Muscle layer of duodenum (tissue), 2 donors: ENCODE measurements at regions not wholly inside any gene's neighbourhood (a gene's known extent, or its start where the extent isn't known, plus 50 kb on each side); places are given as distances from the start of the nearest gene placed in this dataset.

Experiments used
- H3K27ac ChIP-seq: one replicate; pipeline ENCODE4 v1.7.0; 2013; ENCODE audit warnings: mild to moderate bottlenecking, low read length
- H3K27me3 ChIP-seq: one replicate; pipeline ENCODE4 v1.7.0; 2013; ENCODE audit warnings: low read depth, mild to moderate bottlenecking, control low read depth, low read length
- H3K36me3 ChIP-seq, 2 donors: one replicate each; pipeline ENCODE4 v1.7.0; 2013; ENCODE audit warnings: low read length in 2 of 2, control low read depth in 1 of 2, mild to moderate bottlenecking in 1 of 2; ENCODE audit not compliant: insufficient read depth in 2 of 2, control insufficient read depth in 1 of 2
- H3K4me1 ChIP-seq, 2 donors: one replicate each; pipeline ENCODE4 v1.7.0; 2013; ENCODE audit warnings: low read length in 2 of 2, mild to moderate bottlenecking in 2 of 2, control low read depth in 1 of 2, moderate library complexity in 1 of 2; ENCODE audit not compliant: insufficient read depth in 2 of 2, control insufficient read depth in 1 of 2
- H3K4me3 ChIP-seq, 2 donors: one replicate each; pipeline ENCODE4 v1.7.0; 2013; ENCODE audit warnings: low read length in 2 of 2, low read depth in 1 of 2, mild to moderate bottlenecking in 1 of 2
- H3K9me3 ChIP-seq, 2 donors: one replicate each; pipeline ENCODE4 v1.7.0; 2013; ENCODE audit warnings: low read length in 2 of 2, control low read depth in 1 of 2, mild to moderate bottlenecking in 1 of 2; ENCODE audit not compliant: control insufficient read depth in 1 of 2
- donor health status: healthy.

GRCh38 chr6:18335948-18336347, 51.2 kb upstream of the RNF144B start:
- H3K27me3 ChIP-seq, result no peaks in the 10 kb centered on the region
- no peaks in the 10 kb centered on the region for H3K4me1 ChIP-seq
- H3K27ac ChIP-seq, result no peak overlapping the region
- no peaks in the 10 kb centered on the region for H3K9me3 ChIP-seq
- H3K4me3 ChIP-seq, result no peak overlapping the region
- no peaks in the 10 kb centered on the region for H3K36me3 ChIP-seq

- Histone ChIP-seq H3K27ac (no peak overlapping the region), H3K36me3 (no peaks in the 10 kb centered on the region), H3K27me3 (no peaks in the 10 kb centered on the region), H3K4me1 (no peaks in the 10 kb centered on the region), H3K9me3 (no peaks in the 10 kb centered on the region), H3K4me3 (no peak overlapping the region)
Observed at GRCh38 chr6:18334251-18334650, 52.9 kb upstream of the RNF144B start.

- H3K27ac ChIP-seq, result peak overlapping the region; percentile 79
- peaks cover 0 to 6% of the 10 kb centered on the region in 2 donors for H3K4me1 ChIP-seq
- H3K4me3 ChIP-seq, result no peak overlapping the region
- no peaks in the 10 kb centered on the region for H3K9me3 ChIP-seq
- H3K27me3 ChIP-seq, result no peaks in the 10 kb centered on the region
- H3K36me3 ChIP-seq, result no peaks in the 10 kb centered on the region
Observed at GRCh38 chr6:18330548-18331081, 56.5 kb upstream of the RNF144B start.

GRCh38 chr6:18329776-18330175, 57.4 kb upstream of the RNF144B start:
- Histone ChIP-seq H3K36me3 (no peaks in the 10 kb centered on the region), H3K27me3 (no peaks in the 10 kb centered on the region), H3K9me3 (no peaks in the 10 kb centered on the region), H3K27ac (peak overlapping the region; percentile 79), H3K4me3 (no peak overlapping the region), H3K4me1 (peaks cover 0 to 6% of the 10 kb centered on the region in 2 donors)

GRCh38 chr6:18328540-18328939, 58.6 kb upstream of the RNF144B start:
- no peaks in the 10 kb centered on the region for H3K9me3 ChIP-seq
- no peaks in the 10 kb centered on the region for H3K36me3 ChIP-seq
- no peak overlapping the region for H3K4me3 ChIP-seq
- H3K4me1 ChIP-seq, result peaks cover 0 to 6% of the 10 kb centered on the region in 2 donors
- H3K27me3 ChIP-seq, result no peaks in the 10 kb centered on the region
- peak overlapping the region; percentile 78 for H3K27ac ChIP-seq

- Histone ChIP-seq H3K9me3 (no peaks in the 10 kb centered on the region), H3K36me3 (no peaks in the 10 kb centered on the region), H3K27ac (peak overlapping the region; percentile 78), H3K4me1 (peaks cover 0 to 6% of the 10 kb centered on the region in 2 donors), H3K4me3 (no peak overlapping the region), H3K27me3 (no peaks in the 10 kb centered on the region)
Observed at GRCh38 chr6:18328070-18328469, 59.1 kb upstream of the RNF144B start.

GRCh38 chr6:18327626-18328025, 59.5 kb upstream of the RNF144B start:
- H3K9me3 ChIP-seq, result no peaks in the 10 kb centered on the region
- no peak overlapping the region for H3K27ac ChIP-seq
- peaks cover 0 to 6% of the 10 kb centered on the region in 2 donors for H3K4me1 ChIP-seq

GRCh38 chr6:18326980-18327379, 60.2 kb upstream of the RNF144B start:
- Histone ChIP-seq H3K4me3 (no peak overlapping the region), H3K4me1 (peaks cover 0 to 6% of the 10 kb centered on the region in 2 donors), H3K27me3 (no peaks in the 10 kb centered on the region)

More at GRCh38 chr6:18327626-18328025, 59.5 kb upstream of the RNF144B start:
- no peak overlapping the region for H3K4me3 ChIP-seq
- H3K36me3 ChIP-seq, result no peaks in the 10 kb centered on the region
- H3K27me3 ChIP-seq, result no peaks in the 10 kb centered on the region

GRCh38 chr6:18326001-18326400, 61.1 kb upstream of the RNF144B start:
- Histone ChIP-seq H3K27me3 (no peaks in the 10 kb centered on the region), H3K36me3 (no peaks in the 10 kb centered on the region), H3K27ac (no peak overlapping the region)

More at GRCh38 chr6:18326980-18327379, 60.2 kb upstream of the RNF144B start:
- Histone ChIP-seq H3K27ac (no peak overlapping the region), H3K36me3 (no peaks in the 10 kb centered on the region), H3K9me3 (no peaks in the 10 kb centered on the region)

GRCh38 chr6:18324706-18325042, 60.3 kb upstream of the DEK start:
- H3K36me3 ChIP-seq, result no peaks in the 10 kb centered on the region
- H3K4me1 ChIP-seq, result peaks cover 0 to 6% of the 10 kb centered on the region in 2 donors
- no peak overlapping the region for H3K27ac ChIP-seq
- H3K9me3 ChIP-seq, result no peaks in the 10 kb centered on the region
- no peak overlapping the region for H3K4me3 ChIP-seq
- no peaks in the 10 kb centered on the region for H3K27me3 ChIP-seq

More at GRCh38 chr6:18326001-18326400, 61.1 kb upstream of the RNF144B start:
- Histone ChIP-seq H3K9me3 (no peaks in the 10 kb centered on the region), H3K4me1 (peaks cover 0 to 6% of the 10 kb centered on the region in 2 donors), H3K4me3 (no peak overlapping the region)

- Histone ChIP-seq H3K4me1 (peaks cover 0 to 6% of the 10 kb centered on the region in 2 donors), H3K36me3 (no peaks in the 10 kb centered on the region), H3K4me3 (no peak overlapping the region), H3K27ac (no peak overlapping the region), H3K27me3 (no peaks in the 10 kb centered on the region), H3K9me3 (no peaks in the 10 kb centered on the region)
Observed at GRCh38 chr6:18323935-18324705, 59.8 kb upstream of the DEK start.
